CD4-positive, alpha-beta T cell treated with Interleukin-6 for 4 hours (primary cell): ENCODE measurements at regions not wholly inside any gene's neighbourhood (a gene's known extent, or its start where the extent isn't known, plus 50 kb on each side); places are given as distances from the start of the nearest gene placed in this dataset.

Experiments
- DNase-seq: peaks from one replicate; pipeline ENCODE4 v3.0.0-alpha.2; 2020; ENCODE audit warnings: mixed read lengths

- DNase-seq, result no peak
Measured at GRCh38 chr2:220241423-220241822, 614.0 kb downstream of the SLC4A3 start.

GRCh38 chr2:220243571-220243970 lies 616.1 kb downstream of the SLC4A3 start:
- no peak for DNase-seq

- no peak for DNase-seq
Measured at GRCh38 chr2:220246386-220246785, 619.0 kb downstream of the SLC4A3 start.

GRCh38 chr2:220247588-220248350 lies 620.3 kb downstream of the SLC4A3 start:
- DNase-seq, result no peak

GRCh38 chr2:220259662-220260061 lies 632.2 kb downstream of the SLC4A3 start:
- DNase-seq, result no peak

GRCh38 chr2:220263300-220263699 lies 635.9 kb downstream of the SLC4A3 start:
- no peak for DNase-seq

GRCh38 chr2:220269367-220269766 lies 641.9 kb downstream of the SLC4A3 start:
- DNase-seq, result no peak

- DNase-seq, result no peak
Measured at GRCh38 chr2:220270481-220271070, 643.1 kb downstream of the SLC4A3 start.

- DNase-seq, result no peak
Measured at GRCh38 chr2:220272656-220273055, 645.2 kb downstream of the SLC4A3 start.

GRCh38 chr2:220273082-220273481 lies 645.7 kb downstream of the SLC4A3 start:
- no peak for DNase-seq

GRCh38 chr2:220275454-220275853 lies 648.0 kb downstream of the SLC4A3 start:
- no peak for DNase-seq

- no peak for DNase-seq
Measured at GRCh38 chr2:220276741-220277444, 649.5 kb downstream of the SLC4A3 start.

- no peak for DNase-seq
Measured at GRCh38 chr2:220277445-220277975, 650.1 kb downstream of the SLC4A3 start.

GRCh38 chr2:220278022-220278421 lies 650.6 kb downstream of the SLC4A3 start:
- DNase-seq, result no peak

GRCh38 chr2:220279372-220279771 lies 651.9 kb downstream of the SLC4A3 start:
- DNase-seq, result no peak

GRCh38 chr2:220279840-220280239 lies 652.4 kb downstream of the SLC4A3 start:
- no peak for DNase-seq

GRCh38 chr2:220280736-220281135 lies 653.3 kb downstream of the SLC4A3 start:
- DNase-seq, result no peak

GRCh38 chr2:220281771-220282170 lies 654.3 kb downstream of the SLC4A3 start:
- DNase-seq, result no peak

- no peak for DNase-seq
Measured at GRCh38 chr2:220282236-220282635, 654.8 kb downstream of the SLC4A3 start.

GRCh38 chr2:220293966-220294365 lies 666.5 kb downstream of the SLC4A3 start:
- no peak for DNase-seq

- no peak for DNase-seq
Measured at GRCh38 chr2:220296174-220296573, 668.7 kb downstream of the SLC4A3 start.

GRCh38 chr2:220297093-220297492 lies 669.7 kb downstream of the SLC4A3 start:
- DNase-seq, result no peak

GRCh38 chr2:220300806-220301205 lies 673.4 kb downstream of the SLC4A3 start:
- no peak for DNase-seq

- DNase-seq, result no peak
Measured at GRCh38 chr2:220302756-220303155, 675.3 kb downstream of the SLC4A3 start.
